Mammary epithelial cell (primary cell): ENCODE measurements at regions not wholly inside any gene's neighbourhood (a gene's known extent, or its start where the extent isn't known, plus 50 kb on each side); places are given as distances from the start of the nearest gene placed in this dataset.

Source experiments
- CTCF ChIP-seq, 2 donors: IDR thresholded peaks in 1 of 2; conservative IDR thresholded peaks in 1 of 2; 2 replicates each; pipeline ENCODE4 v1.5.1; 2011 to 2012; ENCODE audit warnings: inconsistent platforms in 2 of 2, low read length in 2 of 2, mild to moderate bottlenecking in 2 of 2, control low read depth in 1 of 2, low read depth in 1 of 2; ENCODE audit not compliant: insufficient read depth in 1 of 2; ENCODE audit errors: extremely low read depth in 1 of 2
- EZH2 ChIP-seq: IDR thresholded peaks from 2 replicates; pipeline ENCODE4 v1.6.1; 2012; ENCODE audit warnings: low read length, inconsistent platforms, borderline replicate concordance

- no peak for TF ChIP-seq EZH2
- TF ChIP-seq CTCF (conservative IDR thresholded peaks at IDR 0.05 in 1 of 2, IDR thresholded peaks at IDR 0.05 in 1 of 2; ENCODE audit: extremely low read depth in 1 of 2, insufficient read depth in 1 of 2, low read depth in 1 of 2, low read length in 2 of 2) = no peak
Measured at GRCh38 chr2:210844016-210844415, 287.6 kb downstream of the CPS1 start.
